HG03558 (cell line): ENCODE measurements at regions not wholly inside any gene's neighbourhood (a gene's known extent, or its start where the extent isn't known, plus 50 kb on each side); places are given as distances from the start of the nearest gene placed in this dataset.

ENCODE experiments used
- ATAC-seq: cut with Tn5 transposase; IDR thresholded peaks from one replicate; pipeline ENCODE4 v1.9.1; 2021; ENCODE audit warnings: moderate number of reproducible peaks; ENCODE audit not compliant: unreplicated experiment; ENCODE audit errors: extremely low read depth

DNA sequence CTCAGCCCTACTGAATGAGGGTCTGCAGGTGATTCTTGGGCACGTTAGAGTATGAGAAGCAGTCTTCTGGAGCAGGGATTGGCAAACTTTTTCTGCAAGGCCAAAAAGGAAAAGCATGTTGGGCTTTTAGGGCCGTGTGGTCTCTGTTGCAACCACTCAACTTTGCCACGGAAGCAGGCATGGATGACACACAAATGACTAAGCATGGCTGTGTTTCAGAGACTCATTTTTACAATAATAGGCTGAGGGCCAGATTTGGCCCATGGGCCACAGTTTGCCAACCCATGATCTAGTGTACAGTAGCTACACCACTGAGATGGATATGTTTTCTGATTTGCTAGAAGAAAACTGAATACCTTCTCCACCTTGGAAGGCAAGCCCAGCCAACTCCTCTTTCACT, 66.1 kb upstream of the PRICKLE2 start:
- no peak for ATAC-seq

DNA sequence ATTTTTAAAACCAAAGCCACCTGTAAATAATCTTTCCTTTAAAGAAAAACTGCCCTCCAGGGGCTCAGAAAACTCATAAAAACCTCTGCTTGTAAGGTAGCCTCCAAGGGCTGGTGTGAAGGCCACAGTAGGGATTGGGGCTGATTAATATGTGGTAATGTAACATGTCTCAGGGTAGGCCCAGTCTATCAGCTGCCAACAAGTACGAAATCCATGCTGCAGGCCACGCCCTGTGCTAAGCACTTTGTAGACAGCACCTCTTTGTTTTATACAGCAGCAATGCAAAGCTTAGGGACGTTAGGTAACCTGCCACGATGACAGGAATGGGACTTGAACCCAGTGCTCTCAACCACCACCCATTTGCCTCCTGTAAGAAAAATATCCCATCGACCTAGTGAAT, 65.6 kb upstream of the PRICKLE2 start:
- no peak for ATAC-seq

DNA sequence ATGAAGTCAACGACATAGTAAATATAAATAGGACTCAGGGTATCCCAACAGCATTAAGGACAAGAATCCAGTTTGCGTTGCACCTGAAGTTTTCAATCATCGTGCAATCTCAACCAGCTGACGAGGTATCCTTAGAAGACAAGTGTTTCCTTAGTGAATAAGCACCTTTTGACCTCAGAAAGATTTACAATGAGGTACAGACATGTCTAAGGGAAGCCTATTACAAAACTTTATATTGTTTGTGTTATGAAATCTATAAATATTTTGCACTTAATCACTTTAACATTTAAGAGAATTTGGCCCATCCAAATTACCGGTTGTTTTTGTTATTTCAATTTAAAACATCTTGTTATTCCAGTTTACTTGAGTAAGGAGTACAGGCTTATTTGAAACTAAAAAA, 64.9 kb upstream of the PRICKLE2 start:
- no peak for ATAC-seq

DNA sequence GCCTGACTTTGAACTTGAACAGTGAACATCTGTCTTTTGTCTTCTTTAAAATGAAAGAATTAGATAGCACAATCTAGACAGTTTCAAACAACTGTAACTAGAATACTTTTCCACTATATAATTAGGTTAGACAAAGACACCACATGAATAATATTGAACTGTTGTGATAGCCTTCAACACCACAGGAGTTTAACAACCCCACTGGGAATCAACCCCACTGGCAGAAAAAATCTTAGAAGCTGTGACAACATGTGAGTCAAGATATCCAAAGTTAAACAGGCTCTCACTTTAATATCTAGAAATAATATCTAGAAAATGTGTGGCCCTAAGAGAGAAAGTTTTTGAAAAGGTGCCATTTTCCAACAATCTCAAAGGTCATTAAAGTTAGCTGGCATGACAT, 64.4 kb upstream of the PRICKLE2 start:
- ATAC-seq: no peak

DNA sequence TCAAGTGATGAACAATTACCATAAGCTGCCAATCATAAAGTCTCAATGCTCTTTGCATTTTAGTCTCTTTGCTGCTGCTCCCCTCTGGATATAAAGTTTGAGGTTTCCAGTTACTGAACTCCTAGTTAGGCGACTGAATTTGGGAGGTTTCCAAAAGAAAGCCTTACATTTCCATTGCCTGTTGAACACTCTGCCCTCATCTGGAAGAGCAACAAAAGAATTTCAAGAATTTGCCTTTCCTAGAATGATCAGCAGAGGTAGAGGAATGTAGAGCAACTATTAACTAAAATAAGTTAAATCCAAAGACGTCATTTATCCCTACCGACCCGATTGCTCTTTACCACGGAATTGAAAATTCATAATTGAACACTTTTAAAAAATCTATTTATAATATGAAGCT, 53.4 kb upstream of the PRICKLE2 start:
- no peak for ATAC-seq

DNA sequence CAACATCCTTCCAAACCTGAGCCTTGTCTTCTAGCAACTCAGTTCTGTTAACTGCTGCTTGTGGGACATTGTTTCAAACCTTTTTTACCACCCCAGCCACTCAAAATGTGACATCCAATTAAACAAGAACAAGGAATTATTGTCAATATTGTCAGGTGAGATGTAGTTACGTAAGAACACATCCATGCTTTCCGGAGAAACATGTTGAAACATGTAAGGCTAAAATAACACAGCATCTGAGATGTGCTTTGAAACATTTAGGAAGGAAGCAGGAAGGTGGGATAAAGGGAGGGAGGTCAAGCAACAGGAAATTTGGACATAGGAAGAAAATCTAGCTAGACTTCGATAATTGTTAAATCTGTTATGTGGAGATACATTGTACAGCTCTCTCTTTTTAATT, 50.9 kb upstream of the PRICKLE2 start:
- ATAC-seq: no peak
